Smooth muscle cell (in vitro differentiated cells): ENCODE measurements at regions not wholly inside any gene's neighbourhood (a gene's known extent, or its start where the extent isn't known, plus 50 kb on each side); places are given as distances from the start of the nearest gene placed in this dataset.

Experiments
- DNase-seq: peaks from one replicate; lab custom pipeline; 2025; ENCODE audit not compliant: unreplicated experiment; lab: John Stamatoyannopoulos, UW
- H2AFZ ChIP-seq: fragments of 200-600 bp; sonication (generic); 2 replicates; pipeline ENCODE4 v1.6.0; 2016; ENCODE audit warnings: antibody characterized with exemption, low read depth, mild to moderate bottlenecking
- H3F3A ChIP-seq: fragments of 200-600 bp; sonication (generic); 2 replicates; pipeline ENCODE4 v1.6.0; 2017; ENCODE audit warnings: antibody characterized with exemption, low read depth
- H3K27ac ChIP-seq: fragments of 200-600 bp; sonication (generic); 2 replicates; pipeline ENCODE4 v1.5.1; 2016; ENCODE audit warnings: low read depth, mild to moderate bottlenecking
- H3K27me3 ChIP-seq: fragments of 200-600 bp; sonication (generic); 2 replicates; pipeline ENCODE4 v1.6.1; 2016; ENCODE audit warnings: low read depth, mild to moderate bottlenecking
- H3K36me3 ChIP-seq: fragments of 200-600 bp; sonication (generic); 2 replicates; pipeline ENCODE4 v1.5.1; 2016; ENCODE audit warnings: low read depth
- H3K4me1 ChIP-seq: fragments of 200-600 bp; sonication (generic); 2 replicates; pipeline ENCODE4 v1.5.1; 2016; ENCODE audit warnings: low read depth
- H3K4me2 ChIP-seq: fragments of 200-600 bp; sonication (generic); 2 replicates; pipeline ENCODE4 v1.6.0; 2016; ENCODE audit warnings: mild to moderate bottlenecking
- H3K4me3 ChIP-seq: fragments of 200-600 bp; sonication (generic); 2 replicates; pipeline ENCODE4 v1.5.1; 2016; ENCODE audit warnings: mild to moderate bottlenecking
- H3K79me2 ChIP-seq: fragments of 200-600 bp; sonication (generic); 2 replicates; pipeline ENCODE4 v1.6.0; 2016; ENCODE audit warnings: low read depth, mild to moderate bottlenecking
- H3K9ac ChIP-seq: fragments of 200-600 bp; sonication (generic); 2 replicates; pipeline ENCODE4 v1.6.0; 2016; ENCODE audit warnings: low read depth
- H3K9me3 ChIP-seq: fragments of 200-600 bp; sonication (generic); replicated peaks from 2 replicates; pipeline ENCODE4 v1.5.1; 2016; ENCODE audit warnings: low read depth
- H4K20me1 ChIP-seq: fragments of 200-600 bp; sonication (generic); 2 replicates; pipeline ENCODE4 v1.6.0; 2016; ENCODE audit warnings: low read depth
- WGBS: methylation state at CpG from one replicate; pipeline ENCODE4 v1.1.7; 2016; ENCODE audit warnings: low lambda C conversion rate; 5-methylcytosine and 5-hydroxymethylcytosine counted together
- TF ChIP-seq, protein P1 (sequence below): fragments of 200-600 bp; sonication (generic); IDR thresholded peaks from 2 replicates; pipeline ENCODE4 v1.5.1; 2017; ENCODE audit warnings: borderline replicate concordance, mild to moderate bottlenecking, antibody characterized with exemption; ENCODE audit not compliant: insufficient read depth, poor library complexity, severe bottlenecking

DNA sequence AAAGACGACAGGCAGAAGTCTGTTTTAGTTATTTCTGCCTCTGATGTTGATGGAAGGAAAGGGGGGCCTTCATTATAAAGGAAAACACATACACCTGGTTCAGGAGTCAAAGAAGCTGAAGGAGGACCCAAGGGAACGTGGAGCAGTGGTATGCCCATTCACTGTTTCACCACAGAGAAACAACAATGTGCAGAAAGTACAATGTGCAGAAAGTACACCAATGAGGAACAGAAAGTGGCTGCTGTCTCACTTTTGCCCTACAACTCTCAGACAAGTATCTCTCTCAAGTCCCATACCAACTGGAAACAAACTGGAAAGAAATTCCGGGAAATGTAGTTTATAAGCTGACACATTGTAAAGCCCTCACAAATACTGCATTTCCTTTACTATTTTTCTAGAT lies 564.5 kb downstream of the TRAM1L1 start:
- no peaks in the 10 kb centered on the region for H3K4me1 ChIP-seq
- DNase-seq, result no peak
- no peaks in the 10 kb centered on the region for H3K79me2 ChIP-seq
- H3K4me2 ChIP-seq, result no peak overlapping the region
- H3F3A ChIP-seq, result no peaks in the 10 kb centered on the region
- TF ChIP-seq, protein P1, sequence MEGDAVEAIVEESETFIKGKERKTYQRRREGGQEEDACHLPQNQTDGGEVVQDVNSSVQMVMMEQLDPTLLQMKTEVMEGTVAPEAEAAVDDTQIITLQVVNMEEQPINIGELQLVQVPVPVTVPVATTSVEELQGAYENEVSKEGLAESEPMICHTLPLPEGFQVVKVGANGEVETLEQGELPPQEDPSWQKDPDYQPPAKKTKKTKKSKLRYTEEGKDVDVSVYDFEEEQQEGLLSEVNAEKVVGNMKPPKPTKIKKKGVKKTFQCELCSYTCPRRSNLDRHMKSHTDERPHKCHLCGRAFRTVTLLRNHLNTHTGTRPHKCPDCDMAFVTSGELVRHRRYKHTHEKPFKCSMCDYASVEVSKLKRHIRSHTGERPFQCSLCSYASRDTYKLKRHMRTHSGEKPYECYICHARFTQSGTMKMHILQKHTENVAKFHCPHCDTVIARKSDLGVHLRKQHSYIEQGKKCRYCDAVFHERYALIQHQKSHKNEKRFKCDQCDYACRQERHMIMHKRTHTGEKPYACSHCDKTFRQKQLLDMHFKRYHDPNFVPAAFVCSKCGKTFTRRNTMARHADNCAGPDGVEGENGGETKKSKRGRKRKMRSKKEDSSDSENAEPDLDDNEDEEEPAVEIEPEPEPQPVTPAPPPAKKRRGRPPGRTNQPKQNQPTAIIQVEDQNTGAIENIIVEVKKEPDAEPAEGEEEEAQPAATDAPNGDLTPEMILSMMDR, result no peak
- no peaks in the 10 kb centered on the region for H3K9me3 ChIP-seq
- no peak overlapping the region for H3K4me3 ChIP-seq
- 90% methylated on average over 3 of the region's 3 CpGs for WGBS
- H4K20me1 ChIP-seq, result no peaks in the 10 kb centered on the region
- no peaks in the 10 kb centered on the region for H3K27me3 ChIP-seq
- H3K27ac ChIP-seq, result no peak overlapping the region
- H3K9ac ChIP-seq, result no peak overlapping the region
- H3K36me3 ChIP-seq, result no peaks in the 10 kb centered on the region
- H2AFZ ChIP-seq, result no peak overlapping the region

DNA sequence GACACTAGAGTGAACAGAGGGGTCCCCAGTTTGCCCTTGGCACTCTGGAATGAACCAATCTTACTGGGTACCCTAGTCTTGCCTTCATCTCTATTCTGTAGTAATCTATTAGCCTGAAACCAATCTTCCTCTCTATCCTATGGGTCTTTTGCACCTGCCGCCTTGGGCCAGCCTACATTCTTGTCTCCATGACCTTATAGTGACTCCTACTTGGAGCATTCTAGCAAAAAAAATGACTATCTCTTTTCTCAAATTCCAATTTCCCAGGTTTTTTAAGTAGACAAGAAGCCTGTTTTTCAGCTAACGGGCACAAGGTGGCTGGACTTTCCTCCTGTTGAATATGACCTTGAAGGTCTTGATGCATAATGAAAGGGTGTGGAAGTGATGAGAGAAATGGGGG lies 568.7 kb downstream of the TRAM1L1 start:
- Histone ChIP-seq H3K79me2 (no peaks in the 10 kb centered on the region), H3K27ac (no peak overlapping the region), H3K4me3 (no peak overlapping the region), H3K36me3 (no peaks in the 10 kb centered on the region), H4K20me1 (no peaks in the 10 kb centered on the region), H3K4me1 (no peaks in the 10 kb centered on the region), H3K4me2 (no peak overlapping the region), H3F3A (no peaks in the 10 kb centered on the region), H3K27me3 (no peaks in the 10 kb centered on the region), H3K9me3 (no peaks in the 10 kb centered on the region), H3K9ac (no peak overlapping the region), H2AFZ (no peak overlapping the region)
- 85% methylated on average over 2 of the region's 2 CpGs for WGBS
- TF ChIP-seq, protein P1, result no peak
- DNase-seq, result no peak

- TF ChIP-seq, protein P1, result no peak
- WGBS, result 44% methylated on average over 1 of the region's 1 CpG
- no peaks in the 10 kb centered on the region for H4K20me1 ChIP-seq
Observed at GRCh38 chr4:116515959-116516358, 569.4 kb downstream of the TRAM1L1 start.

DNA sequence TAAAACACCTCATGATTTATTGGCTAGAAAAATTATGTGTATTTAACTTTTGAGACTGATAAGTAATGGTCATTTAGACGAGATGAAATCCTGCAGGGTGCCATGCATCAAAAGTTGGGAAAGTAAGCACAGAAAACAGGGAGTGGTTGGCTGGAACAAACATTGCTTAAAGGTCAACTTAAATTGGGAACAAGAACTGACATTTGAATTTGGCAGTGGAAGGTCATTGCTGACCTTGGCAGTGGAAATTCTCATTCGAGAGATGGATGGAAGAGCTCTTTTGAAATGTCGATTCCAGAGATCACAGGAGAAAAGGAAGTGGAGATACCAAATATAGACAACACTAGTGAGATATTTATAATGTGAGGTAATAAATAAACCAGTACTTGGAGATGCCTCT lies 572.8 kb downstream of the TRAM1L1 start:
- H3K4me1 ChIP-seq, result no peaks in the 10 kb centered on the region
- no peak overlapping the region for H3K27ac ChIP-seq
- no peaks in the 10 kb centered on the region for H3K9me3 ChIP-seq
- no peak overlapping the region for H3K4me3 ChIP-seq
- no peaks in the 10 kb centered on the region for H3F3A ChIP-seq
- no peak overlapping the region for H2AFZ ChIP-seq
- no peaks in the 10 kb centered on the region for H3K36me3 ChIP-seq
- TF ChIP-seq, protein P1, result no peak
- H3K79me2 ChIP-seq, result no peaks in the 10 kb centered on the region
- no peak for DNase-seq
- no peak overlapping the region for H3K9ac ChIP-seq
- H3K27me3 ChIP-seq, result no peaks in the 10 kb centered on the region
- H3K4me2 ChIP-seq, result no peak overlapping the region
- WGBS, result 91% methylated on average over 3 of the region's 3 CpGs
- H4K20me1 ChIP-seq, result no peaks in the 10 kb centered on the region

More at GRCh38 chr4:116515959-116516358, 569.4 kb downstream of the TRAM1L1 start:
- Histone ChIP-seq H3K4me1 (no peaks in the 10 kb centered on the region), H3K4me2 (no peak overlapping the region), H3K9me3 (no peaks in the 10 kb centered on the region), H3K4me3 (no peak overlapping the region), H3K27me3 (no peaks in the 10 kb centered on the region), H2AFZ (no peak overlapping the region), H3K27ac (no peak overlapping the region), H3K9ac (no peak overlapping the region), H3K36me3 (no peaks in the 10 kb centered on the region), H3K79me2 (no peaks in the 10 kb centered on the region), H3F3A (no peaks in the 10 kb centered on the region)
- no peak for DNase-seq
